ENCODE measurements at regions not wholly inside any gene's neighbourhood (a gene's known extent, or its start where the extent isn't known, plus 50 kb on each side); places are given as distances from the start of the nearest gene placed in this dataset.

DNA sequence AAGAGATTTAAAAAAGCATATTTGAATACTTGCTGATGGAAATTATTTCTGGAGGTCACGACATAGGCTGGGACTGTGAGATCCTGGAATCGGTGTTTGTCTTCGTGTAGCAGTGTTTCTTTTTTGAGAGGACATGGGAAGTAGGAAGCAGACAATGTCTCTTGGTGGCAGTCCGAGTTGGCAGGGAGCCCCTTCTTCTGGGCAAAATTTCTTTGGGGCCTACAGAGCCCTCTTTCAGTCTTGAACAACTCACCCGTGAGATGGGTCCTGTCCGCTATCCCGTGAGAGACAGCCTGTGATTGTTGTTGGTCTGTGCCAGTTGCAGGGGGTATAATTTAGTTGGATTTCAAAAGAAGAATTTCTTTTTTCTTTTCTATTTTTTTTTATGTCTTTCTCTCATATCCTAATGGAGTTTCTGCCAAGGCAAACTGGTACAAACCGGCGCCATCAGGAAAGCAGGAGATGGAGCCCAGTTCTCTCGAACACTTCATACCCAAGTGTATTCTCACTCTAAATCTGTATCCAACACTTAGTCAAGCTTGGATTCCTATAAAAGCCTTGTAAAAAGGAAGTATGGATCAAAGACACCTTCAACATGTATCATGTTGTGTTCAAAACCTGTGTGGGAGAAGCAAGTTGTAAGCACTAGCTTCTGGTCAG lies 785.1 kb downstream of the MAFB start:
- TF ChIP-seq, protein P1, sequence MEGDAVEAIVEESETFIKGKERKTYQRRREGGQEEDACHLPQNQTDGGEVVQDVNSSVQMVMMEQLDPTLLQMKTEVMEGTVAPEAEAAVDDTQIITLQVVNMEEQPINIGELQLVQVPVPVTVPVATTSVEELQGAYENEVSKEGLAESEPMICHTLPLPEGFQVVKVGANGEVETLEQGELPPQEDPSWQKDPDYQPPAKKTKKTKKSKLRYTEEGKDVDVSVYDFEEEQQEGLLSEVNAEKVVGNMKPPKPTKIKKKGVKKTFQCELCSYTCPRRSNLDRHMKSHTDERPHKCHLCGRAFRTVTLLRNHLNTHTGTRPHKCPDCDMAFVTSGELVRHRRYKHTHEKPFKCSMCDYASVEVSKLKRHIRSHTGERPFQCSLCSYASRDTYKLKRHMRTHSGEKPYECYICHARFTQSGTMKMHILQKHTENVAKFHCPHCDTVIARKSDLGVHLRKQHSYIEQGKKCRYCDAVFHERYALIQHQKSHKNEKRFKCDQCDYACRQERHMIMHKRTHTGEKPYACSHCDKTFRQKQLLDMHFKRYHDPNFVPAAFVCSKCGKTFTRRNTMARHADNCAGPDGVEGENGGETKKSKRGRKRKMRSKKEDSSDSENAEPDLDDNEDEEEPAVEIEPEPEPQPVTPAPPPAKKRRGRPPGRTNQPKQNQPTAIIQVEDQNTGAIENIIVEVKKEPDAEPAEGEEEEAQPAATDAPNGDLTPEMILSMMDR (IDR thresholded peaks at IDR 0.05), result no peak
- no peak for TF ChIP-seq POLR2AphosphoS5 (IDR thresholded peaks at IDR 0.05; ENCODE audit: insufficient read depth in 1 of 2, low read depth in 1 of 2)
- TF ChIP-seq POLR2A (IDR thresholded peaks at IDR 0.05), result no peak
